ENCODE measurements at regions not wholly inside any gene's neighbourhood (a gene's known extent, or its start where the extent isn't known, plus 50 kb on each side); places are given as distances from the start of the nearest gene placed in this dataset.

- TF ChIP-seq PHF20 (CRISPR knock-in tag; IDR thresholded peaks at IDR 0.05) (no peak), HES4 (CRISPR knock-in tag; IDR thresholded peaks at IDR 0.05; ENCODE audit: borderline replicate concordance) (no peak), REXO4 (CRISPR knock-in tag; IDR thresholded peaks at IDR 0.05; ENCODE audit: borderline replicate concordance) (no peak), ZEB1 (IDR thresholded peaks at IDR 0.05; ENCODE audit: insufficient replicate concordance, low read depth) (no peak), ZNF180 (CRISPR knock-in tag; IDR thresholded peaks at IDR 0.05; ENCODE audit: borderline replicate concordance, low read depth) (no peak), SIN3A (IDR thresholded peaks at IDR 0.05; ENCODE audit: borderline replicate concordance, low read depth, low read length) (no peak), ZNF143 (CRISPR knock-in tag; IDR thresholded peaks at IDR 0.05) (no peak), ZNF264 (CRISPR knock-in tag; IDR thresholded peaks at IDR 0.05) (no peak), BRCA1 (CRISPR knock-in tag; IDR thresholded peaks at IDR 0.05) (no peak), YEATS4 (CRISPR knock-in tag; IDR thresholded peaks at IDR 0.05; ENCODE audit: borderline replicate concordance) (no peak), ATF7-NPFF (CRISPR knock-in tag; IDR thresholded peaks at IDR 0.05; ENCODE audit: low read depth) (no peak), ZNF792 (CRISPR knock-in tag; IDR thresholded peaks at IDR 0.05) (no peak)
Observed at GRCh38 chr5:19406576-19407365, 581.2 kb downstream of the CDH18 start (continued).

GRCh38 chr5:19408149-19408548 lies 579.9 kb downstream of the CDH18 start:
- FAIRE-seq (no peak), ATAC-seq (no peak), DNase-seq (ENCODE audit: low spot score) (no peak)
- Histone ChIP-seq H3K27ac (ENCODE audit: extremely low read length, insufficient read depth, low read length) (no peak overlapping the region), H3K36me3 (replicated peaks in 1 of 2; ENCODE audit: control insufficient read depth in 1 of 2, insufficient read depth in 2 of 2, low read length in 2 of 2) (no peaks in the 10 kb centered on the region), H3K4me3 (replicated peaks in 1 of 3; ENCODE audit: insufficient read depth in 1 of 3, low read depth in 2 of 3, low read length in 3 of 3) (no peak overlapping the region), H2AFZ (ENCODE audit: low read length) (no peak overlapping the region), H3K4me2 (ENCODE audit: low read depth, low read length) (no peak overlapping the region), H3K79me2 (ENCODE audit: insufficient read depth, low read length) (no peaks in the 10 kb centered on the region), H3K9ac (ENCODE audit: insufficient read depth, low read depth, low read length) (no peak overlapping the region), H3K9me3 (ENCODE audit: low read length) (no peaks in the 10 kb centered on the region; the same call in 1 of the 2 replicates), H4K20me1 (ENCODE audit: insufficient read depth, low read length) (no peaks in the 10 kb centered on the region), H3K4me1 (ENCODE audit: insufficient read depth, low read length) (no peaks in the 10 kb centered on the region), H3K27me3 (ENCODE audit: control insufficient read depth in 1 of 2, insufficient read depth in 2 of 2, low read length in 2 of 2) (no peaks in the 10 kb centered on the region)
- in situ Hi-C loops (cut with HindIII; ENCODE audit: extremely low pct_ligation_motif_present, low pct_unique_long_range_greater_than_20kb) (no loop called here), intact Hi-C loops (cut with micrococcal nuclease; ENCODE audit: unreplicated experiment) (no loop called here)
- ChIA-PET CTCF (ENCODE audit: low intra/inter-chr PET ratio, low total read pairs) (no interaction called here), POLR2A (no interaction called here)
- no TSS peak for BruUV-seq (replicated peaks)
- 4% methylated on average over 3 of the region's 3 CpGs for WGBS (ENCODE audit: low lambda C conversion rate)
- TF ChIP-seq SOX5 (CRISPR knock-in tag; IDR thresholded peaks at IDR 0.05; ENCODE audit: borderline replicate concordance) (no peak), SMC3 (IDR thresholded peaks at IDR 0.05; ENCODE audit: low read length) (no peak), ZNF713 (CRISPR knock-in tag; IDR thresholded peaks at IDR 0.05) (no peak), NCOA5 (CRISPR knock-in tag; IDR thresholded peaks at IDR 0.05) (no peak), ZNF572 (CRISPR knock-in tag; IDR thresholded peaks at IDR 0.05) (no peak), SNAPC4 (CRISPR knock-in tag; IDR thresholded peaks at IDR 0.05) (no peak), SIN3B (IDR thresholded peaks at IDR 0.05; ENCODE audit: low read length) (no peak), TEF (CRISPR knock-in tag; IDR thresholded peaks at IDR 0.05) (no peak), ZNF773 (CRISPR knock-in tag; IDR thresholded peaks at IDR 0.05; ENCODE audit: borderline replicate concordance) (no peak)

All from HepG2 (cell line).